B cell (primary cell): ENCODE measurements at regions not wholly inside any gene's neighbourhood (a gene's known extent, or its start where the extent isn't known, plus 50 kb on each side); places are given as distances from the start of the nearest gene placed in this dataset.

ENCODE experiments used
- ATAC-seq: fragments of 200-7000 bp; cut with Tn5 transposase; one replicate; pipeline ENCODE4 v1.10.0; 2021; ENCODE audit warnings: low read depth, mild to moderate bottlenecking, moderate number of reproducible peaks, moderate library complexity
- CTCF ChIA-PET: fragments of 350-600 bp; sonication (Branson Sonifier 250); formaldehyde crosslinking; loops from one replicate; lab custom pipeline; 2021; ENCODE audit warnings: antibody characterized with exemption, inconsistent platforms; lab: Charles Lee
- POLR2A ChIA-PET: fragments of 350-600 bp; sonication (Branson Sonifier 250); formaldehyde crosslinking; loops from one replicate; lab custom pipeline; 2021; ENCODE audit warnings: antibody characterized with exemption; lab: Charles Lee
- DNase-seq: peaks from one replicate; pipeline ENCODE4 v3.0.0; 2013
- H2AFZ ChIP-seq: 2 replicates; pipeline ENCODE4 v1.6.1; 2012; ENCODE audit warnings: mild to moderate bottlenecking, low read depth, low read length; ENCODE audit not compliant: insufficient read depth, poor library complexity, severe bottlenecking
- H3K27ac ChIP-seq, 2 donors: 1 replicate in 1 of 2; 2 replicates in 1 of 2; pipeline ENCODE4 v1.5.1; 2012 to 2013; ENCODE audit warnings: low read length in 2 of 2, mild to moderate bottlenecking in 2 of 2, moderate library complexity in 1 of 2
- H3K27me3 ChIP-seq, 4 experiments: fragments of 200-600 bp in 1 of 4; sonication (generic) in 1 of 4; replicated peaks in 1 of 4; 1 replicate in 2 of 4; 2 replicates in 2 of 4; pipeline versions ENCODE4 v1.6.1 to v1.7.0; 2013 to 2016; ENCODE audit warnings: low read length in 3 of 4, mild to moderate bottlenecking in 2 of 4, mixed read lengths in 1 of 4, moderate library complexity in 1 of 4; ENCODE audit not compliant: insufficient read depth in 4 of 4, control insufficient read depth in 3 of 4; ENCODE audit errors: control extremely low read depth in 1 of 4
- H3K36me3 ChIP-seq, 2 experiments: replicated peaks in 1 of 2; 1 replicate in 1 of 2; 2 replicates in 1 of 2; pipeline versions ENCODE4 v1.6.1 to v1.7.1; 2013; ENCODE audit warnings: low read length in 1 of 2; ENCODE audit not compliant: insufficient read depth in 2 of 2, control insufficient read depth in 1 of 2; ENCODE audit errors: control extremely low read depth in 1 of 2, extremely low read depth in 1 of 2
- H3K4me1 ChIP-seq, 2 donors: fragments of 200-600 bp in 1 of 2; sonication (generic) in 1 of 2; 1 replicate in 1 of 2; 2 replicates in 1 of 2; pipeline versions ENCODE4 v1.5.1 to v1.6.1; 2013 to 2017; ENCODE audit warnings: low read length in 2 of 2; ENCODE audit not compliant: control insufficient read depth in 2 of 2, insufficient read depth in 2 of 2
- H3K4me2 ChIP-seq: replicated peaks from 2 replicates; pipeline ENCODE3; 2012; ENCODE audit warnings: mild to moderate bottlenecking, low read depth, low read length; ENCODE audit not compliant: poor library complexity, severe bottlenecking
- H3K4me3 ChIP-seq, 5 experiments: fragments of 200-600 bp in 1 of 5; sonication (generic) in 1 of 5; 1 replicate in 3 of 5; 2 replicates in 2 of 5; pipeline versions ENCODE4 v1.5.1 to v1.7.0; 2011 to 2016; ENCODE audit warnings: low read length in 4 of 5, mild to moderate bottlenecking in 4 of 5, low read depth in 2 of 5, control low read depth in 1 of 5, moderate library complexity in 1 of 5; ENCODE audit not compliant: insufficient read depth in 1 of 5; ENCODE audit errors: control extremely low read depth in 1 of 5, extremely low read depth in 1 of 5
- H3K79me2 ChIP-seq: fragments of 200-600 bp; sonication (generic); one replicate; pipeline ENCODE4 v1.6.0; 2016; ENCODE audit warnings: low read length; ENCODE audit not compliant: control insufficient read depth, insufficient read depth
- H3K9ac ChIP-seq: fragments of 200-600 bp; sonication (generic); 2 replicates; pipeline ENCODE4 v1.6.1; 2017; ENCODE audit warnings: mild to moderate bottlenecking, low read length, moderate library complexity
- H3K9me3 ChIP-seq, 3 donors: one replicate each; pipeline versions ENCODE4 v1.6.1 to v1.7.1; 2013; ENCODE audit warnings: low read length in 2 of 3; ENCODE audit not compliant: control insufficient read depth in 2 of 3, insufficient read depth in 1 of 3; ENCODE audit errors: control extremely low read depth in 1 of 3
- H4K20me1 ChIP-seq: 2 replicates; pipeline ENCODE4 v1.6.0; 2012; ENCODE audit warnings: mild to moderate bottlenecking, low read length; ENCODE audit not compliant: insufficient read depth, control insufficient read depth, poor library complexity, severe bottlenecking
- H3K27ac Mint-ChIP-seq: one replicate; pipeline ENCODE4 v1.8.0; 2021; ENCODE audit warnings: mixed read lengths
- H3K27me3 Mint-ChIP-seq: one replicate; pipeline ENCODE4 v1.8.0; 2021; ENCODE audit warnings: mixed read lengths
- H3K4me1 Mint-ChIP-seq: one replicate; pipeline ENCODE4 v1.8.0; 2021; ENCODE audit warnings: mixed read lengths
- H3K4me3 Mint-ChIP-seq: one replicate; pipeline ENCODE4 v1.8.0; 2021; ENCODE audit warnings: mixed read lengths
- H3K9me3 Mint-ChIP-seq: one replicate; pipeline ENCODE4 v1.8.0; 2022; ENCODE audit warnings: mixed read lengths; ENCODE audit not compliant: insufficient read depth
- CTCF ChIP-seq: fragments of 200-600 bp; IDR thresholded peaks from one replicate; pipeline ENCODE4 v1.8.0; 2022; ENCODE audit warnings: antibody characterized with exemption, mild to moderate bottlenecking
- EZH2 ChIP-seq: IDR thresholded peaks from 2 replicates; pipeline ENCODE4 v1.6.1; 2012; ENCODE audit warnings: borderline replicate concordance, low read depth, mild to moderate bottlenecking, moderate library complexity, low read length; ENCODE audit not compliant: insufficient read depth, poor library complexity, severe bottlenecking
- WGBS: methylation state at CpG from one replicate; pipeline ENCODE4 v1.1.5; 2013; ENCODE audit warnings: missing lambda C conversion rate; ENCODE audit not compliant: insufficient coverage; 5-methylcytosine and 5-hydroxymethylcytosine counted together
- intact Hi-C: fragments of 100-400 bp; cut with micrococcal nuclease; formaldehyde crosslinking; loops from one replicate; pipeline ENCODE4 v1.10.0; 2022

GRCh38 chr9:2356041-2356790 lies 265.4 kb upstream of the VLDLR start:
- H2AFZ ChIP-seq: no peak overlapping the region
- H3K4me1 Mint-ChIP-seq: no peaks in the 10 kb centered on the region
- no peak overlapping the region for H3K4me3 ChIP-seq
- DNase-seq: no peak
- H4K20me1 ChIP-seq: no peaks in the 10 kb centered on the region
- ChIA-PET POLR2A (no interaction called here), CTCF (no interaction called here)
- H3K9me3 ChIP-seq: no peaks in the 10 kb centered on the region
- no peak overlapping the region for H3K4me3 Mint-ChIP-seq
- no peak overlapping the region for H3K9ac ChIP-seq
- ATAC-seq: no peak
- no peak overlapping the region for H3K27ac ChIP-seq
- intact Hi-C loops: no loop called here
- H3K4me2 ChIP-seq: no peak overlapping the region
- H3K27ac Mint-ChIP-seq: no peak overlapping the region
- no peaks in the 10 kb centered on the region for H3K4me1 ChIP-seq
- H3K27me3 ChIP-seq: peaks cover 0 to 3% (median 0%) of the 10 kb centered on the region in 4 experiments
- TF ChIP-seq CTCF (no peak), EZH2 (no peak)
- H3K27me3 Mint-ChIP-seq: peaks cover 23% of the 10 kb centered on the region
- WGBS: 100% methylated on average over 5 of the region's 8 CpGs
- no peaks in the 10 kb centered on the region for H3K79me2 ChIP-seq
- no peaks in the 10 kb centered on the region for H3K9me3 Mint-ChIP-seq
- no peaks in the 10 kb centered on the region for H3K36me3 ChIP-seq

- Mint-ChIP-seq H3K4me3 (no peak overlapping the region), H3K9me3 (no peaks in the 10 kb centered on the region), H3K4me1 (no peaks in the 10 kb centered on the region), H3K27me3 (peaks cover 22% of the 10 kb centered on the region), H3K27ac (no peak overlapping the region)
- WGBS: 84% methylated on average over 3 of the region's 3 CpGs
- DNase-seq: no peak
- H3K4me2 ChIP-seq: no peak overlapping the region
- H3K27ac ChIP-seq: no peak overlapping the region
- H3K27me3 ChIP-seq: peaks cover 0 to 3% (median 0%) of the 10 kb centered on the region in 4 experiments
- H3K79me2 ChIP-seq: no peaks in the 10 kb centered on the region
- ATAC-seq: no peak
- no peak overlapping the region for H2AFZ ChIP-seq
- intact Hi-C loops: no loop called here
- no peaks in the 10 kb centered on the region for H3K9me3 ChIP-seq
- no peaks in the 10 kb centered on the region for H4K20me1 ChIP-seq
- ChIA-PET CTCF (no interaction called here), POLR2A (no interaction called here)
- H3K9ac ChIP-seq: no peak overlapping the region
- no peak overlapping the region for H3K4me3 ChIP-seq
- H3K36me3 ChIP-seq: no peaks in the 10 kb centered on the region
- no peaks in the 10 kb centered on the region for H3K4me1 ChIP-seq
- TF ChIP-seq CTCF (no peak), EZH2 (no peak)
These were observed 261.6 kb upstream of the VLDLR start for GRCh38 chr9:2359891-2360471.
